ENCODE measurements at regions not wholly inside any gene's neighbourhood (a gene's known extent, or its start where the extent isn't known, plus 50 kb on each side); places are given as distances from the start of the nearest gene placed in this dataset.

GRCh38 chr12:25377469-25378177, 126.9 kb upstream of the KRAS start:
- Histone ChIP-seq H3F3A (ENCODE audit: insufficient read depth, low read length) (no peaks in the 10 kb centered on the region), H3K4me2 (ENCODE audit: low read depth, low read length) (no peak overlapping the region), H3K9me3 (replicated peaks; ENCODE audit: insufficient read depth, low read length) (no peaks in the 10 kb centered on the region), H4K20me1 (ENCODE audit: insufficient read depth, low read length) (no peaks in the 10 kb centered on the region), H3K79me2 (ENCODE audit: low read length) (no peaks in the 10 kb centered on the region), H3K27me3 (replicated peaks; ENCODE audit: insufficient read depth, low read length) (no peaks in the 10 kb centered on the region), H2AFZ (ENCODE audit: low read length) (no peak overlapping the region), H3K9me2 (replicated peaks; ENCODE audit: insufficient read depth, low read length) (no peaks in the 10 kb centered on the region), H3K4me3 (ENCODE audit: low read length) (no peak overlapping the region), H3K9ac (ENCODE audit: low read length) (no peak overlapping the region), H3K36me3 (replicated peaks; ENCODE audit: insufficient read depth, low read length) (no peaks in the 10 kb centered on the region), H3K27ac (ENCODE audit: low read length) (no peak overlapping the region), H3K4me1 (ENCODE audit: low read length) (0 out of 2 replicates have a peak, but pooled peaks cover 7% of the 10 kb centered on the region)
- no peak for TF ChIP-seq EZH2phosphoT487 (IDR thresholded peaks at IDR 0.05; ENCODE audit: low read length)
- TF ChIP-seq EZH2 (optimal IDR thresholded peaks at IDR 0.05; ENCODE audit: low read depth, low read length) = no peak
- TF ChIP-seq, protein P1, sequence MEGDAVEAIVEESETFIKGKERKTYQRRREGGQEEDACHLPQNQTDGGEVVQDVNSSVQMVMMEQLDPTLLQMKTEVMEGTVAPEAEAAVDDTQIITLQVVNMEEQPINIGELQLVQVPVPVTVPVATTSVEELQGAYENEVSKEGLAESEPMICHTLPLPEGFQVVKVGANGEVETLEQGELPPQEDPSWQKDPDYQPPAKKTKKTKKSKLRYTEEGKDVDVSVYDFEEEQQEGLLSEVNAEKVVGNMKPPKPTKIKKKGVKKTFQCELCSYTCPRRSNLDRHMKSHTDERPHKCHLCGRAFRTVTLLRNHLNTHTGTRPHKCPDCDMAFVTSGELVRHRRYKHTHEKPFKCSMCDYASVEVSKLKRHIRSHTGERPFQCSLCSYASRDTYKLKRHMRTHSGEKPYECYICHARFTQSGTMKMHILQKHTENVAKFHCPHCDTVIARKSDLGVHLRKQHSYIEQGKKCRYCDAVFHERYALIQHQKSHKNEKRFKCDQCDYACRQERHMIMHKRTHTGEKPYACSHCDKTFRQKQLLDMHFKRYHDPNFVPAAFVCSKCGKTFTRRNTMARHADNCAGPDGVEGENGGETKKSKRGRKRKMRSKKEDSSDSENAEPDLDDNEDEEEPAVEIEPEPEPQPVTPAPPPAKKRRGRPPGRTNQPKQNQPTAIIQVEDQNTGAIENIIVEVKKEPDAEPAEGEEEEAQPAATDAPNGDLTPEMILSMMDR (IDR thresholded peaks at IDR 0.05; ENCODE audit: low read length) = no peak
- DNase-seq = no peak

DNA sequence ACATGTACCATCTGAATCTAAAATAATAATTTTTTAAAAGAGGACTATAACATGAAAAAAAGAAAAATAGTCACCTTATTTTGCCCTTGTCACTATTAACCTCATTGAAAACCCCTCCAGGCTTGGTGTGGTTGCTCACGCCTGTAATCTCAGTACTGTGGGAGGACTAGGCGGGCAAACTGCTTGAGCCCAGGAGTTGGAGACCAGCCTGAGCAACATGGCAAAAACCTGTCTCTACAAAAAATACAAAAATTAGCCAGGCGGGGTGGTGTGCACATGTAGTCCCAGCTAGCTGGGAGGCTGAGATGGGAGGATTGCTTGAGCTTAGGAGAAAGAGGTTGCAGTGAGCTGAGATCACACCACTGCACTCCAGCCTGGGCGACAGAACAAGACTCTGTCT, 126.3 kb upstream of the KRAS start:
- H3K27me3 ChIP-seq (replicated peaks; ENCODE audit: insufficient read depth, low read length) = no peaks in the 10 kb centered on the region
- H3K4me2 ChIP-seq (ENCODE audit: low read depth, low read length) = no peak overlapping the region

GRCh38 chr12:25376407-25376806, 125.7 kb upstream of the KRAS start:
- H2AFZ ChIP-seq (ENCODE audit: low read length) = no peak overlapping the region
- DNase-seq = no peak

More for the DNA sequence above, 126.3 kb upstream of the KRAS start:
- no peak for TF ChIP-seq EZH2phosphoT487 (IDR thresholded peaks at IDR 0.05; ENCODE audit: low read length)
- no peak overlapping the region for H3K4me3 ChIP-seq (ENCODE audit: low read length)
- no peak overlapping the region for H2AFZ ChIP-seq (ENCODE audit: low read length)
- no peaks in the 10 kb centered on the region for H3K36me3 ChIP-seq (replicated peaks; ENCODE audit: insufficient read depth, low read length)
- 0 out of 2 replicates have a peak, but pooled peaks cover 7% of the 10 kb centered on the region for H3K4me1 ChIP-seq (ENCODE audit: low read length)
- H3F3A ChIP-seq (ENCODE audit: insufficient read depth, low read length) = no peaks in the 10 kb centered on the region
- no peaks in the 10 kb centered on the region for H3K79me2 ChIP-seq (ENCODE audit: low read length)
- H4K20me1 ChIP-seq (ENCODE audit: insufficient read depth, low read length) = no peaks in the 10 kb centered on the region
- no peaks in the 10 kb centered on the region for H3K9me3 ChIP-seq (replicated peaks; ENCODE audit: insufficient read depth, low read length)
- H3K9me2 ChIP-seq (replicated peaks; ENCODE audit: insufficient read depth, low read length) = no peaks in the 10 kb centered on the region
- H3K27ac ChIP-seq (ENCODE audit: low read length) = no peak overlapping the region
- no peak overlapping the region for H3K9ac ChIP-seq (ENCODE audit: low read length)
- no peak for DNase-seq

More at GRCh38 chr12:25376407-25376806, 125.7 kb upstream of the KRAS start:
- no peak overlapping the region for H3K4me3 ChIP-seq (ENCODE audit: low read length)
- no peak overlapping the region for H3K4me2 ChIP-seq (ENCODE audit: low read depth, low read length)
- H3F3A ChIP-seq (ENCODE audit: insufficient read depth, low read length) = no peaks in the 10 kb centered on the region
- 0 out of 2 replicates have a peak, but pooled peaks cover 7% of the 10 kb centered on the region for H3K4me1 ChIP-seq (ENCODE audit: low read length)
- TF ChIP-seq EZH2 (optimal IDR thresholded peaks at IDR 0.05; ENCODE audit: low read depth, low read length) (no peak), EZH2phosphoT487 (IDR thresholded peaks at IDR 0.05; ENCODE audit: low read length) (no peak)
- TF ChIP-seq, protein P1 (IDR thresholded peaks at IDR 0.05; ENCODE audit: low read length) = no peak
- no peaks in the 10 kb centered on the region for H3K79me2 ChIP-seq (ENCODE audit: low read length)
- H3K36me3 ChIP-seq (replicated peaks; ENCODE audit: insufficient read depth, low read length) = no peaks in the 10 kb centered on the region
- H3K9ac ChIP-seq (ENCODE audit: low read length) = no peak overlapping the region
- H3K9me3 ChIP-seq (replicated peaks; ENCODE audit: insufficient read depth, low read length) = no peaks in the 10 kb centered on the region
- H3K9me2 ChIP-seq (replicated peaks; ENCODE audit: insufficient read depth, low read length) = no peaks in the 10 kb centered on the region
- H3K27ac ChIP-seq (ENCODE audit: low read length) = no peak overlapping the region
- no peaks in the 10 kb centered on the region for H4K20me1 ChIP-seq (ENCODE audit: insufficient read depth, low read length)
- no peaks in the 10 kb centered on the region for H3K27me3 ChIP-seq (replicated peaks; ENCODE audit: insufficient read depth, low read length)

Data from MM.1S (cell line).